ENCODE measurements at regions not wholly inside any gene's neighbourhood (a gene's known extent, or its start where the extent isn't known, plus 50 kb on each side); places are given as distances from the start of the nearest gene placed in this dataset.

- DNase-seq = no peak
Observed at GRCh38 chr10:10477844-10478243, 539.8 kb upstream of the CELF2 start.

- no peak for DNase-seq
Observed at GRCh38 chr10:10479465-10479864, 538.2 kb upstream of the CELF2 start.

- DNase-seq = no peak
Observed at GRCh38 chr10:10482613-10483012, 535.1 kb upstream of the CELF2 start.

- DNase-seq = no peak
Observed at GRCh38 chr10:10489076-10489475, 528.6 kb upstream of the CELF2 start.

GRCh38 chr10:10489805-10490571 is 527.7 kb upstream of the CELF2 start:
- no peak for DNase-seq

- DNase-seq = no peak
Observed at GRCh38 chr10:10490581-10490980, 527.1 kb upstream of the CELF2 start.

- DNase-seq = no peak
Observed at GRCh38 chr10:10492420-10492819, 525.3 kb upstream of the CELF2 start.

- DNase-seq = no peak
Observed at GRCh38 chr10:10493833-10494232, 523.8 kb upstream of the CELF2 start.

- no peak for DNase-seq
Observed at GRCh38 chr10:10497245-10497644, 520.4 kb upstream of the CELF2 start.

- DNase-seq = no peak
Observed at GRCh38 chr10:10498781-10499180, 518.9 kb upstream of the CELF2 start.

- DNase-seq = no peak
Observed at GRCh38 chr10:10499839-10500238, 517.8 kb upstream of the CELF2 start.

GRCh38 chr10:10500937-10501336 is 516.7 kb upstream of the CELF2 start:
- DNase-seq = no peak

GRCh38 chr10:10503772-10504171 is 513.9 kb upstream of the CELF2 start:
- DNase-seq = no peak

GRCh38 chr10:10508211-10508610 is 509.5 kb upstream of the CELF2 start:
- no peak for DNase-seq

- no peak for DNase-seq
Observed at GRCh38 chr10:10510179-10510578, 507.5 kb upstream of the CELF2 start.

GRCh38 chr10:10513067-10513466 is 504.6 kb upstream of the CELF2 start:
- DNase-seq = no peak

- DNase-seq = no peak
Observed at GRCh38 chr10:10513898-10514297, 503.8 kb upstream of the CELF2 start.

GRCh38 chr10:10514797-10515196 is 502.9 kb upstream of the CELF2 start:
- no peak for DNase-seq

GRCh38 chr10:10515479-10516204 is 502.0 kb upstream of the CELF2 start:
- peak; percentile 88 for DNase-seq

- no peak for DNase-seq
Observed at GRCh38 chr10:10516346-10517130, 501.1 kb upstream of the CELF2 start.

- DNase-seq = no peak
Observed at GRCh38 chr10:10517866-10518265, 499.8 kb upstream of the CELF2 start.

- no peak for DNase-seq
Observed at GRCh38 chr10:10519674-10520073, 498.0 kb upstream of the CELF2 start.

- DNase-seq = no peak
Observed at GRCh38 chr10:10520491-10521385, 496.9 kb upstream of the CELF2 start.
